HG03520 (cell line): ENCODE measurements at regions not wholly inside any gene's neighbourhood (a gene's known extent, or its start where the extent isn't known, plus 50 kb on each side); places are given as distances from the start of the nearest gene placed in this dataset.
A peak's percentile ranks its signal among the peaks of the same experiment; 100 is the strongest.

ENCODE experiments used
- ATAC-seq: cut with Tn5 transposase; IDR thresholded peaks from one replicate; pipeline ENCODE4 v1.9.1; 2021; ENCODE audit warnings: mild to moderate bottlenecking, moderate library complexity; ENCODE audit not compliant: unreplicated experiment

DNA sequence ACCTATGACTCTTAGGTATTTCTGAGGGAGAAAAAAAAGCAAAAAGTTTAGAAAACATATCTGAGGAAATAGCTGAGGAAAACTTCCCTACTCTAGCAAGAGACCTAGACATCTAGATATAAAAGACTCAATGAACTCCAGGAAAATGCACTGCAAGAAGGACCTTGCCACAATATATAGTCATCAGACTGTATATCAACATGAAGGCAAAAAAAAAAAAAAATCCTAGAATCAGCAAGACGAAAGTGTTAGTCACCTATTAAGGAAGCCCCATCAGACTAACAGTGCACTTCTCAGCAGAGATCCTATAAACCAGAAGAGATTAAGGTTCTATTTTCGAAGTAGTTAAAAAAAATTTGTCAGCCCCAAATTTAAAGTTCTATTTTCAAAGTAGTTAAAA is 166.2 kb downstream of the TMEM38B start:
- no peak for ATAC-seq

DNA sequence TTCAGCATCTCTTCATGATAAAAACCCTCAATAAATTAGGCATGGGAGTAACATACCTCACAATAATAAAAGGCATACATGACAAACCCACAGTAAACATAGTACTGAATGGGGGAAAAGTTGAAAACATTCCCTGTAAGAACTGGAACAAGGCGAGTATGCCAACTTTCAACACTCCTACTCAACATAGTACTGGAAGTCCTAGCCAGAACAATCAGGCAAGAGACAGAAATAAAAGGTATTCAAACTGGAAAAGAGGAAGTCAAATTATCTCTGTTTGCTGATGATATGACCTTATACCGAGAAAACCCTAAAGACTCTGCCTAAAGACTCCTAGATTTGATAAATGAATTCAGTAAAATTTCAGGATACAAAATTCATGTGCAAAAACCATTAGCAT is 167.6 kb downstream of the TMEM38B start:
- no peak for ATAC-seq

DNA sequence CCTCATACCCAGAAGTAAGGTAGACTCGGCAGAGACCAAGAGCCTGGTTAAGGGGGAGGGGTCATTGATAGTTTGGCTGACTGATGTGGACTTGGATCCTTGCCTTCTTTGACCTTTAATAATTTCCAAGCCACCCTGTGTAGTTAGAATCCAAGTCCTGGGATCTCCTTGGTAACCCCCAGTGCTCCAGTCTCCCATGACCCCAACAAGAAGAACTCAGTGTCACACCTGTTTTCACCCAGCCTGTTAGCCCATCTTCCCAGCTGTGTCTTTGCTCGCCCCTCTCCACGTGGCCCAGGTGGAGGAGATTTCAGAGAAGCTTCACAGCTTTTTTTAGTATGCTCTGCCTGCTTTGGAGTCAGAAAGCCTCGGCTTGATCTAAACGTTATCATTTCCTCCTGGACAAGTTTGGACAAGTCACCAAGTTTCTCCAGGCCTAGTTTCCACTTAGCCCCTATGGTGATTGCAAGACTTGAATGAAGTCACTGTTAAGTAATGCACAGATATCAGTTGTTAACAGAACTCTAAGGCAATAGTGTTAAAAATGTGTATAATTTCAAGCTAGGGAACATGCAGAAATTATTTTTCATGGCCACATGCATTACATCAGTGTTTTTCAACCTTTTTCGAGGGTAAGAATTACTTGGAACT is 170.0 kb downstream of the TMEM38B start:
- ATAC-seq: no peak

DNA sequence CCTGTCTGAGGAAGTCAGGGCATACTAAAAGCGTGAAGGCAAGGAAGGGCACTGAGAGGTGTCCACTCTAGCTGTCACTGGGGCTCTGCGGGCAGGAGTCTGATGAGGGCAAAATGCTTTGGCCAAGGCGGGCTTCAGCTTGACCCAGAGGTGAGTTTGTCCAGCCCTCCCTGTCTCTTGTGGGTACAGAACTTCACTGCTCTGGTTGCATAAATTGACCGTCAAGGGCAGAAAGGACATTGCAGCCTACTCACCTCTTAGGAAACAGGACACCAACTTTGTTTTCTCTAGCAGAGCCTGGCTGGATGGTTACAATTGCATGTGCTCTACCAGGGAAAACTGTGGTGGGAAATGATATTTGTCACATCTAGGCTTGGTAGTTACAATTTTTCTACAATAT is 170.9 kb downstream of the TMEM38B start:
- no peak for ATAC-seq

DNA sequence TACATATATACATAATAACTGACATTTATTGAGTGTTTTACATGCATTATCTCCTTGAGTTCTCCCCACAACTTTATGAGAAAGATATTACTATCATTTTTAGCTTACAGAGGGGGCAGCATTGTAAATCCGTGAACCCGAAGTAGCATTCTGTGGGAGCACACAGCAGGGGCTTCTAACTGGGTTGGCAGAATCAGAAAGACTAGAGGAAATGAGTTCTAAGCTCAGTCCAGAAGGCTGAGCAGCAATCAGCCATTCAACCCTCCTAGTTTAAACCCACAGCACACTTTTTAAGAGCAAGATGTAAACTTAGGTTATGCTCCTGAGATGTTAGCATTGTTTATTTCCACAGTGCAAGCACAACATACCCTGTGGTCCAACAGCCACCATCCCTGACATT is 177.2 kb downstream of the TMEM38B start:
- ATAC-seq: no peak

DNA sequence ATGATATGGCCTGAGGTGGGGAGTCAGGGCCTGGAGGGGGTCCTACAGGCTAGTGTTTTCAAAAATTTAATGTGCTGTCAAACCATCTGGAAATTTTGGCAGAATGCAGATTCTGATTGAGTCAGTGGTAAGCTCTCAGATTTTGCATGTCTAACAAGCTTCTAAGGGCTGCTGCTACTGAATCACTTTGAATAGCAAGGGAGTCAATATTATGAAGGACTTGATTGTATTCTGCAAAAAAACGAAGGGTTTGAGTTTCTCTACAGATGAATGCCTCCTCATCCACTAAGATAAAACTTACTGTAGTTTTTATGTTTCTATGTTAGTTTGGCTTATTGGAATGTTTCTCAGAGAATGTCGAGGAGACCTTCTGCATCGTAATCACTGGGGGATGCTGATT is 179.5 kb downstream of the TMEM38B start:
- ATAC-seq: no peak

DNA sequence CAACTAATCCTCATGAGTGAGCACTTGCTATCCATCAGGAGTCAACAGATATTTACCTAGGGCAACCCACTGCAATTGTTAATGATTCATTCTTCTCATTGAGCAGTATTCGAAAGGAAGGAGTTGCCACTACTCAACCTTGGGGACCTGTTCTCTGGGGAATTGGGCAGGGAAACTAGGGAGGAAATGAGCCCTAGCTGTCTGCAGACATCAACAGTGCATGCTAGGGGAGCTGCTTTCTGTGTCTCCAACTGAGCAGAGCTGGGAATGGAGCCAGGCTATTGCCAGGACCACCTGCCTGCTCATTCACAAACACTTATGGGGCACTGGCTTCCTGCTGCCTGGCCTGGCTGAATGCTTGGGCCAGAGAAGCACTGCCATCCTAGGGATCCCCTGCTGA is 183.4 kb downstream of the TMEM38B start:
- no peak for ATAC-seq

DNA sequence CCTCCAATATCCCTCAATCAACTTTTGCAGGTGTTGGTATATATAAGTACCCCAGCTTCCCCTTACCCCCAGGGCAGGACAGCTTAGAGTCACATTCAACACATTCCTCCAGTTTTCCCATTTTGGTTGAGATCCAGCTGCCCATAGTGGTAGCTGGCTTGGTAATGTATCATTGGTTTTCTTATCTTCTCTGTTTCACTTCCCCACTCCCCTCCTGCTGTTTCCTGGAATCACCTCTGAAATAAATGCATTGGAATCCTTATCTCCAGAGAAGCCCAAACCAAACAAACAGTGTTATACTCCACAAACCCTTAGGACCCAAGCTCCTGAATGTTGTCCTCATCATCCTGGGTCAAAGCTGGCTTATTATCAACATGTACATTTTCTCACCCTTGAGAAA is 184.8 kb downstream of the TMEM38B start:
- no peak for ATAC-seq

DNA sequence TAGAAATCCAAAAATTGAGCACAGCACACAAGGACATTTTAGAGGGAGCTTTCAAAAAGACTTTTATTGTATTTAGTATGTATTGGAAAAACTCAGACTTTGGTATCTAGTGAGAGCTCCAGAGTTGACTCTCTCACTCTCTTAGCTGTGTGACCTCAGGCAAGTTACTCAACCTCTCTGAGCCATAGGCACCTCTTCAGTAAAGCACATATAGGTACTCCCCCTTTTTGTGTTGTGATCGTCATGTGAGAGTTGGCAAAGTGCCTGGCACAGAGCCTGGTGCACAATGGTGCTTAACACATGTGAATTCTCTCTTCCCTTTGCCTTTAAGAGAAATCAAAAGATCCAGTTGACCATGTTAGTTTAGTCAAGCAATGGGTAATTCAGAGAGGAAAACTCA is 186.2 kb downstream of the TMEM38B start:
- no peak for ATAC-seq

DNA sequence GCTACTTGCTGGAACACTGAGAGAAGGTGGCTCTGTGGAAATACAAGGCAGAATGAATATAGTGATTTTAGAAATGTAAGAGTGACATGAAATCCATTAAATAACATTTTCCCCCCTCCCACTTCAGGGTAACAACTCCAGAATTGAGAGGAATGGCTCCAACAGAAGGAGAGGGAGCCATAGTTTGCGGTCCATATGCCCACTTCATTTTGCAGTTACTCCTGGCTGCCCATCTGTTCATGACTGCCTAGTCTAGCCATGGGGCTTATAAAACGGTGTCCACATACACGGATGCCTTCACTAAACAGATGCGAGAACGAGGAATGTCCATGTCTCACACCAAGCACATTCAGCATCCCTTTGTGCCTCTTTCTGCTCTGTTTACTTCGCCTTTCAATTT is 186.7 kb downstream of the TMEM38B start:
- ATAC-seq: no peak

DNA sequence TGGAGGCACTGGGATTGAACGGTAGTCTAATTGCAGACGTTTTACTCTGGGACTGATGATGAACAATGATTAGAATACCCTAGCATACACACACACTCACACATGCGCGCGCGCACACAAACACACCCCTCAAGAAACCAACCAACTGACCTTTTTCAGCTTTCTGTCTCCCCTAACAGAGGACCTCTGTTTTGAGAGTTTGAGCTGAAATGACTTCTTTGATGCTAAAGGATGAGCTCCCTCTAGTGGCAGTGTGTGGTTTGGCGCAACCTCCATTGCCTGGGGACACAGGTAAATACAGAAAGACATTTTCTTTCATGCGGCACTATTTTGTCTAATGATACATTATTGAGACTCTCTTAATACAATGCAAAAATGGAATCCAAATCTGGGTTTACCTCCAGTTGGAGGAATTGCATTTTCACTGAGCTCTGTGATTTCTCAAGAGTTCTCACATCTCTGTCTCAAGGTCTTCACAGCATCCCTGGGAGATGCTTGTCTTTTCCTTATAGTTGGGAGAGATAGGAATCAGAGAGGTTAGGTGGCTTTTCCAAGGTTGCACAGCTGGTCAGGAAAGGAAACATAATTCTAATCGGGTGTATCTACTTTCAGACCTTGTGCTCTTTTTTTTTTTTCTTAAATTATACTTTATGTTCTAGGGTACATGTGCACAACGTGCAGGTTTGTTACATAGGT is 187.5 kb downstream of the TMEM38B start:
- ATAC-seq: peak; percentile 54

DNA sequence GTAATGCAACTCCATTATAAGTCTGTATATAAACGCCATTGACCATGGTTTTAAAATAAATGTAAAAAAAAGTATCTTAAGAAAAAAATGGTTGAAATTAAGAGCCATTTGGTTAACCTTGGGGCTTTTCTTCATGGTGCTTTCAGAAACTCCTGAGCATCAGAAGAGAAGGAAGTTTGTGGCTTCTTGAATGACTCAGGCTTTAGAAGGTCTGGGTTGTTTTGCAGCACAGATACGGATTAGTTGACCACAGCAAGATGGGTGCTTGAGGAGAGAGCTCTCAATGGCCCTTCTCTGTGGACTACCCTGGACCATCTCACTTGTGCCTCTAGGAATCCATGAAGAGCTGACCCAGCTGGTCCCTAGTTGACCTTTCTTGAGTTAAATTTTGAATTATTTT is 189.5 kb downstream of the TMEM38B start:
- ATAC-seq: peak; percentile 86

DNA sequence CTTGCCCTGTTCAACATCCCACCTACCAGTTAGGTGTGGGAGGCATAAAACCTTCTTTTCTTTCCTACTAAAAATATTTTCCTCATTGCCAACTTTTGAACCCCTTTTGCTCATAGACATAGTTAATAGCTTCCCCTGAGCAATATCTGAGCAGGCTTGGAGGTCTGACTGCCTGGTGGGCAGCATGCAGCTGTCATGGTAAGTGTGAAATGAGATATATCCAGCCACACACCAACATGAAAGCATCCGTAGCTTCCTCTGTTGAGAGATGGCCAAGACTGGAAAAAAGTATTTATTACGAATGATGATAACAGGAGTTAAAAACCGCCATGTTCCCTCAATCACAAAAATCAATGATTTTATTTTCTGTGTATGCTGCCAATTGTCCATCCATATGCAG is 190.1 kb downstream of the TMEM38B start:
- ATAC-seq: no peak

DNA sequence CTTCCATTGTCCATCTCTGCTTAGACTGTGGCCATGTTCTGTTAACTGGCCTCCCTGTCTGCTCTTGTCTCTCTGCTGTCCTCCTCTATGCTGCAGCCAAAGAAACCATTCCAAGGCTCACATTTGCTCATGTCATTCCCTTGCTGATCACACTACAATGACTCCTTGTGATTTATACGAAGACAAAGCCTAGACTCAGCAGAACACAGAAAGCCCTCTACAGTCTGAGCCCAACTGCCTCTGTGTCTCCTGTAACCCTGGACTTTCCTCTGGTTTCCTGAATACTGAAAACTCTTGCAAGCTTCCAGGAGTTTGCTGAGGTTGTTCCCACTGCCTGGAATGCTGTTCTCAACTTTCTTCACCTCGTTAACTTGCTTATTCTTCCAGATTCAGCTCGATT is 191.8 kb downstream of the TMEM38B start:
- no peak for ATAC-seq

DNA sequence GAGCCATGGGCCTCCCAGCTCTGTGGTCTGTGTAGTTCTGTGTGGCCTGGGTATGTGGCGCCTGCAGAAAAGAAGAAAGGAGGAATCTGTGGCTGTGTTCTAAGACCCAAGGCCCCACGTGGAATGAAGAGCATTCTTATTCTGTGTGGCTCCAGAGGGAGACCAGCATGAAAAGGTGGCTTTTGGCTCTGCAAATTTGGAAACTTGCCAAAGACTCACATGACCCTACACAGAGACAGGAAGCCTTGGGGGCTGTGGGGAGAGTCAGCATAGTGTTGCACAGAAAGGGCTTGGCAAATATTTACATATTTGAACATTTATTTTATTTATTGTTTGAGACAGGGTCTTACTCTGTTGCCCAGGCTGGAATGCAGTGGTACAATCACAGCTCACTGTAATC is 193.3 kb downstream of the TMEM38B start:
- no peak for ATAC-seq

DNA sequence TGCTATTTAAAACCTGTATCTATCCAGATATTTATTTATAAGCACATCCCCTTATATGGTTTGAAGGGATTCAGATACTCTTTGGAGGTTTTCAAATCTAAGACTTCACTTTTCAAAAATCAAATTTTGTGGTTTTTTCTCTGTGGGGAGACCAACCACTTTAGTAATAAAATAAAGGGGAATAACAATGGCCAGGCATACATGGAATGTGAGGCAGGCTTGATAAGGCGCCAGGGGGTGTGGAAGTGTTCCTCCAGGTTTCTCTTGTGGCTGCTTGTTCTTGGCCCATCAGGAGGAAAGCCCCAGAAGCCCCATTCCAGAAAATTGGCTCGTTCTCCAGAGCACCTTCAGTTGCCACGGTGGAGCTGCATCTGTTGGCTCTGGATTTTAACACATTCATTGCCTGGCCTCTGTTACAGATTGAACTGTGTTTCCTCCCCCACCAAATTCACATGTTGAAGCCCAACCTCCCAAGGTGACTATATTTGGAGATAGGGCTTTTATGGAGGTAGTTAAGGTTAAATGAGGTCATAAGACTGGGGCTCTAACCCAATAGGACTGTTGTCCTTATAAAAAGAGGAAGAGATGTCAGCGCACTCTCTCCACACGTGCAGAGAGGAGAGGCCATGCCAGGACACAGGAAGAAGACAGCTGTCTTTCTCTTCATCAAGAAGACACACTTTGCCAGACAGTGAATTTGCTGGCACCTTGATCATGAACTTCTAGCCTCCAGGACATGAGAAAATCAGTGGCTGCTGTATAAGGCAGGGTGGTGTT is 195.9 kb downstream of the TMEM38B start:
- ATAC-seq: no peak

DNA sequence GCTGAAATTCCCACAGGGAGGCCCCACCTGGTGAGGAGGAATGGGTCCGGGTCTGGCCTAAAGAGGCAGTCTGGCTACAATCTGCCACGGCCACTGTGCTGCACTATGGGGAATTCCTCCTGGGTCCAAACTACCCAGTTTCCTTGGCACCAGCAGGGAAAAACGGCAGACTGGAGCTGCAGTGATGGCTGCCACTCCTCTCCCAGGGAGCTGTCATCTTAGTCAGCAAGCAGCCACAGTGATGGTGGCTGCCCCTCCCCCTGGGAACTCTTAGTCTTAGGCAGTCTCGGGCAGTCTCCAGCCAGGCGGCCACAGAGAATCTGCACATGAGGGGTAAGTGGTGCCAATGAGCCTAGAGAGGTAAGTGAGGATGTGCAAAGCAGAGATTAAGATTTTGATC is 205.8 kb downstream of the TMEM38B start:
- ATAC-seq: no peak

DNA sequence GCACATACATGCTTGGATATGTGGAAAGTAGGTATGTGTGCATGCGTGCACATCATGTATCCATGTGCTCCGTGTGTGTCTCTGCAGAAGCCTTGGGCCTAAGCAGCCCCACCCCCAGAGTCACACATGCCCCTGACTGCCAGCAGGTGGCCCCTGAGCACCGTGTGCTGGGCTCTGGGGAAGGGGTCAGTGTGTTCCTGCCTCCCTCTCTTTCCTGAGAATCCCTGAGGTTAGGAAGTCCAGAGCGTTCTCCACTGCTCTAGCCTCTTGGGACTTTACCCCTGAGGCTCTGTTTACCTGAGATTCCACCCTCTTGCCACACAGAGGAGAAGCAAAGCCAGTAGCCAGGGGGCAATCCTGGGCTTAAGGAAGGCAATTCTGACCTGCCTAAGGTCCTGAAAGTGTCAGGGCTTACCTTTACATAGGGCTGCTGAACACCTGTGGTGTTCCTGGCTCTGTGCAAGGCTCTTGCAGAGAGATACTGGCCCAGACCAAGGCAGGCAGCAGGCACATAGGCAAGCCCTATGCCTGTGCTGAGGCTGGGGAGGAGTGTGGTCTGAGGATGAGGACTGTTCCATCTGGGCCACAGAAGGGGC is 207.3 kb downstream of the TMEM38B start:
- ATAC-seq: no peak

DNA sequence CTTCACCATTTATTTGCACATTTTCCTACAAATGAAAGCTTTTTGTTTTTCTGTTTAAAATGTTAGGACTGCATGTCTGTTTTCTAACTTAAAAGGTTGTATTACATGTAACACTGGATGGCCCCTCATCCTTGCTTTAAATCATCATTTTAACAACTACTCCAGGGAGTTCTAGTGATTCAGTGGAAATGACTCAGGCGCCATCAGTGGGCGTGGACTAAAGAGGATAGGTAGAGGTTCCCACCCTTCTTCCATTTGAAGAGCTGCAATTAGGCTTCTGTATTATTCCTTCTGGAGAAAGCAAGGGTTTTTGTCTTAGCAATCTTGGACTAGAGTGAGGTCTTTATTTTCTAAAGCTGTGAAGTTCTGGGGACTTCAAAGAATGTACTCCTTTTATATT is 213.7 kb downstream of the TMEM38B start:
- no peak for ATAC-seq

DNA sequence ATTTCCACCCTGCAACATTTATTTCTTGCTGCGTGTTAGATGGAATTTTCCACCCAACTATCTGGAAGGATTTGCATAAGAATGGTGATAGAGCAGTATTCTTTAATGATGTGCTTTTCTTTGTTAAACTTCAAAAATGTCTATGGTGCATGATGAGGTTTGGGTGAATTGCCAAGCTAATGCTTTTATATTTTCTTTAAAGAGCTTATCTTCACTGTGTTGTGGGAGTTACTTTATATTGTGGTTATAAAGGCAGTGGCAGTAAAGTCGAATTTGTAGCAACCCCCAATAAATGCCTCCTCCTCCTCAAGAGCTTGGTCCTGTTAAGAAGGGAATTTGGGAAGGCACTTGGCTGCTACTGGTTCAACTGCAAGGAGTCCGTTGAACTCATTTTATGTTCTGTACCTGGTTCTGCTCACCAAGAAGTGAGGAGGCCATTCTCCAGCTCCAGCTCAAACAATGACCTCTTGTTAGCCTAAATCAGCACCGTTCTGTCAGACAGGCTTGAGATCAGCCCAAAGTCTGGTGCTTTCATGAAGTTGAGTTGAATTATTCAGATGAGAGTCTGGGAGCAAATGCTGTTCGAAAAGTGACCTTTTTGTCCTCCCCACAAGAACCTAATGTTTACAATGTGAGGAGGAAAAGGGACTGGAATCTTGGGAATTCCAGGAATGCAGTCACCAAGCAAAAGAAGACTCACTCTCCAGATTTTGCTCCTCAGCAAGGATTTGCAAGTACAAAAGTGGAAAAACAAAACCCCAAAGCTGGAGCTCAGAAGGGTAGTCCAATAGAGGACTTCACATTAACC is 217.0 kb downstream of the TMEM38B start:
- ATAC-seq: no peak
